Fibroblast of pulmonary artery (primary cell): ENCODE measurements at regions not wholly inside any gene's neighbourhood (a gene's known extent, or its start where the extent isn't known, plus 50 kb on each side); places are given as distances from the start of the nearest gene placed in this dataset.

Experiments
- DNase-seq: peaks from one replicate; pipeline ENCODE4 v3.0.0-alpha.2; 2010; ENCODE audit warnings: low read depth
- H3K4me3 ChIP-seq: replicated peaks from 2 replicates; pipeline ENCODE4 v1.5.1; 2011; ENCODE audit warnings: low read depth, mild to moderate bottlenecking, control low read depth, low read length, moderate library complexity
- TF ChIP-seq, protein P1 (sequence below): IDR thresholded peaks from 2 replicates; pipeline ENCODE4 v1.5.1; 2011; ENCODE audit warnings: mild to moderate bottlenecking, control low read depth, low read length, inconsistent platforms; ENCODE audit errors: missing control alignments

DNA sequence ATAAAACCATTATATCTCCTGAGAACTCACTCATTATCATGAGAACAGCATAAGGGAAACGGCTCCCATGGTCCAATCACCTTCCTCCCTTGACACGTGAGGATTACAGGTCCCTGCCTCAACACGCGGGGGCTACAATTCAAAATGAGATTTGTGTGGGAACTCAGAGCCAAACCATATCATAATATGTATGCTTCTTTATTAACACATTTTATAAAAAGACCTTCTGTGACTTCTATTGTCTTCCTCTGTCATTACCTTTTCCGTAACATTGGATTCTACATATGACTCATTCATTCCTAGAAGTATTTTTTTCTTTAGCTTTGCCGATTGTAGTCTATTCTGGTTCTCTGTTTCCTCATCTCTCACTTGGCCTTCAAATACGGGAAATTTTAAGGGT is 267.2 kb upstream of the ROBO1 start:
- DNase-seq, result no peak

DNA sequence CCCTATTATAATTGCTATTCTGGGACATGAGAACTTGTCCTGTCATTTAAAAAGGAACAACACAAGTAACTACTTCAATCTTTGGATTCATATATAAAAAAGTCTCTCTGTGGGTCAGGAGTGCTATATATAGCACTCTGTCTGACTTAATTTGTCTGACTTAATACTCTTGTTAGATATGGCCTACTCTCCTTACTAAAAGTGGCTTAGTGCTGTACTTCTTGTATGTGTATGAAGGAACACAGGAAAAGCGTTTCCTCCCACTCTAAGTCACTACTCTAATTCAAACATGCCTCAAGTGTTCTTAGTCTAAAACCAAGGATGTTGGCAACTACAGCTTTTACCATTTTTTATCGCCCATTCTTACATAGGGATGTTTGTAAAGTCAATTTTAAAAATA is 255.2 kb upstream of the ROBO1 start:
- DNase-seq, result no peak
- TF ChIP-seq, protein P1, sequence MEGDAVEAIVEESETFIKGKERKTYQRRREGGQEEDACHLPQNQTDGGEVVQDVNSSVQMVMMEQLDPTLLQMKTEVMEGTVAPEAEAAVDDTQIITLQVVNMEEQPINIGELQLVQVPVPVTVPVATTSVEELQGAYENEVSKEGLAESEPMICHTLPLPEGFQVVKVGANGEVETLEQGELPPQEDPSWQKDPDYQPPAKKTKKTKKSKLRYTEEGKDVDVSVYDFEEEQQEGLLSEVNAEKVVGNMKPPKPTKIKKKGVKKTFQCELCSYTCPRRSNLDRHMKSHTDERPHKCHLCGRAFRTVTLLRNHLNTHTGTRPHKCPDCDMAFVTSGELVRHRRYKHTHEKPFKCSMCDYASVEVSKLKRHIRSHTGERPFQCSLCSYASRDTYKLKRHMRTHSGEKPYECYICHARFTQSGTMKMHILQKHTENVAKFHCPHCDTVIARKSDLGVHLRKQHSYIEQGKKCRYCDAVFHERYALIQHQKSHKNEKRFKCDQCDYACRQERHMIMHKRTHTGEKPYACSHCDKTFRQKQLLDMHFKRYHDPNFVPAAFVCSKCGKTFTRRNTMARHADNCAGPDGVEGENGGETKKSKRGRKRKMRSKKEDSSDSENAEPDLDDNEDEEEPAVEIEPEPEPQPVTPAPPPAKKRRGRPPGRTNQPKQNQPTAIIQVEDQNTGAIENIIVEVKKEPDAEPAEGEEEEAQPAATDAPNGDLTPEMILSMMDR, result no peak
- H3K4me3 ChIP-seq, result no peak overlapping the region

More for the DNA sequence above, 267.2 kb upstream of the ROBO1 start:
- TF ChIP-seq, protein P1, result no peak
- no peak overlapping the region for H3K4me3 ChIP-seq

- no peak overlapping the region for H3K4me3 ChIP-seq
- no peak for DNase-seq
- TF ChIP-seq, protein P1, result no peak
Observed at GRCh38 chr3:80018375-80018774, 250.6 kb upstream of the ROBO1 start.

DNA sequence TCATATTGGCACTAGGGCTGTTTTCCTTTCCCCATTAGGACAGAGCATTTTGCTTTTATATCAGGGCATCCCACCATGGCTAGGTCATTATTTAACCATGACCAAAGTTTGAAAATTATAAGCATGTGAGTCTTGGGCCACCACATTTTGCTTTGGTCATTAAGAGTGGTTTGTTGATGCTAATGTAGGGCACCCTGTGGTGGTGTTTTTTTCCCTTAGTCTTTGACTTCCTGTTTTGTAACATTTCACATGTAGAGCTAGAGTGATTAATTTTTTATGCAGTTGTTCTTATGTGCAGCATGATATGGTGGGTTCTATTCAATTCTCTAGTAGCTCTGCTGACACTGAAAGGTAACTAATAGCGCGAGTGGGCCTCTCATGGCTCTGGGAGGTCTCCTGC is 249.6 kb upstream of the ROBO1 start:
- H3K4me3 ChIP-seq, result no peak overlapping the region
- TF ChIP-seq, protein P1, result no peak
- DNase-seq, result no peak

DNA sequence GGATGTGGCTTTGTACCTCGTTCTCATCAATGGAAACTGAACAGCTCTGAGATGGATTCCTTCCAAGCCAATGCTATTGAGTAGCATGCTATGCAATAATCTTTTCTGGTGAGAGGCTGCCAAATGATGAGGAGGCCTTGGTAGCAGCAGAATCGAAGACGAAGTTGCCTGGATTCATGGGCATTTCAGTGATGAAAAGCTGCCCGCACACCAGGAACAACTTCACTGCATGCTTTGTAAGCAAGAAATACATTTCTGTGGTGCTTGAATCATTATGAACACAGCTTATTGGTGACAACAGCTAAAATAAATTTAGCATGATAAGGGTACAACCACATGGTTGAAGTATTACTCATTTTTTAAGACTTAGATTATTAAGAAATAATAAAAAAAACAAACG is 246.8 kb upstream of the ROBO1 start:
- TF ChIP-seq, protein P1, result no peak
- H3K4me3 ChIP-seq, result no peak overlapping the region
- DNase-seq, result peak; percentile 8

GRCh38 chr3:80010021-80010571 is 242.3 kb upstream of the ROBO1 start:
- H3K4me3 ChIP-seq, result no peak overlapping the region
- no peak for DNase-seq
- TF ChIP-seq, protein P1, result no peak

GRCh38 chr3:80007522-80007921 is 239.7 kb upstream of the ROBO1 start:
- TF ChIP-seq, protein P1, result no peak
- DNase-seq, result no peak
- no peak overlapping the region for H3K4me3 ChIP-seq
